ENCODE measurements at regions not wholly inside any gene's neighbourhood (a gene's known extent, or its start where the extent isn't known, plus 50 kb on each side); places are given as distances from the start of the nearest gene placed in this dataset.

DNA sequence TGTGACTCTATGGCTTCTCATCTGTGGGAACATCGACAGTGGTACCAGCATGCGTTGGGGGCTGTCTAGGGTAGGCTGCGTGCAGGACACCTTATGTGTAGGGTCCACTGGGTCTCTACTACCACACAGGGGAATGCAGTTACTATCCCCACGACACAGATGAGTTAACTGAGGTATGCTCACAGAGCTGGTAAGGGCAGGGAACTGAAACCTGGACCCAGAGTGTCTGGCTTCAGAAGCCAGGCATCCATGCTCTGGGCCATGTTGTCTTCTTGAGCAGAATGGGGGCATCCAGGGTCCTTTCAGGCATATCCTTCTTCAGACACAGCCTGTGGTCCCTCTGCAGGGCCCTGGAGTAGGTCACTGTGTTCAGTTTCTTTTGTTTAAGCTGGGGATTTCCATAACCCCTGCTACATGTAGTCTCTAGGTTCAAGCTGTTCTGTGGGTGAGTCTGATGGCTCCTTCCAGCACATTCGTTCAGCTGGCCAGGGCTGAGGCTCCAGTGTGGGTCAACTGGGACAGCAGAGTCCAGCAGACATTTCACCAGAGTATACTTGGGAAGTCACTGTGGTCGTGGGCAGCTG lies 148.8 kb downstream of the GADD45G start:
- Histone ChIP-seq H3K36me3 (ENCODE audit: control insufficient read depth in 2 of 2, insufficient read depth in 2 of 2, low read length in 1 of 2) (no peaks in the 10 kb centered on the region), H3K4me1 (ENCODE audit: control insufficient read depth in 2 of 2, insufficient read depth in 2 of 2, low read length in 1 of 2) (no peaks in the 10 kb centered on the region), H3K9me3 (ENCODE audit: control insufficient read depth in 2 of 2, insufficient read depth in 1 of 2, low read depth in 1 of 2, low read length in 1 of 2) (no peaks in the 10 kb centered on the region), H3K27ac (ENCODE audit: low read depth in 2 of 2, low read length in 1 of 2) (no peak overlapping the region), H3K4me3 (ENCODE audit: low read depth in 1 of 2, low read length in 2 of 2) (no peak overlapping the region), H3K27me3 (ENCODE audit: control insufficient read depth in 1 of 2, insufficient read depth in 2 of 2, low read length in 2 of 2) (no peaks in the 10 kb centered on the region)
- 83 to 85% methylated on average over 6 of the region's 6 CpGs for WGBS, 2 donors

DNA sequence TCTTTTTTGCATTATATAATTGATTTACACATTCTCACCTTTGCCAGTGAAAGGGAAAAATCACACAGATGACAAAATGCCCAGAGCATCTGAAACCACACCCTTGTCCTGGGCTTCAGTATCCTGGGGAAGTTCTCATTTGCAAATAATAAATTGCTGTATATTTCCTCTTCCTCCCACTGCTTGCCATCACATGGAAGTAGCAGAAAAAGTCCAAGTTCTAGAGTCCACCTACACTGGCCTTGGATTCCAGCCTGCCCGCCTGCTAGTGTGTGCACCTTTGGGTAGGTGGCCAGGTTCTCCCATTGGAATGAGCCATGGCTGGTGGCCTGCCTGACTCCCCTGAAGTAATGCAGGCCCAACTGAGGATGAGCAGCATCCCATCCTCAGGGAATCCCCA lies 149.4 kb downstream of the GADD45G start:
- no peak overlapping the region for H3K27ac ChIP-seq (ENCODE audit: low read depth in 2 of 2, low read length in 1 of 2)
- no peaks in the 10 kb centered on the region for H3K36me3 ChIP-seq (ENCODE audit: control insufficient read depth in 2 of 2, insufficient read depth in 2 of 2, low read length in 1 of 2)
- H3K9me3 ChIP-seq (ENCODE audit: control insufficient read depth in 2 of 2, insufficient read depth in 1 of 2, low read depth in 1 of 2, low read length in 1 of 2), result no peaks in the 10 kb centered on the region
- no peaks in the 10 kb centered on the region for H3K4me1 ChIP-seq (ENCODE audit: control insufficient read depth in 2 of 2, insufficient read depth in 2 of 2, low read length in 1 of 2)
- H3K27me3 ChIP-seq (ENCODE audit: control insufficient read depth in 1 of 2, insufficient read depth in 2 of 2, low read length in 2 of 2), result no peaks in the 10 kb centered on the region
- H3K4me3 ChIP-seq (ENCODE audit: low read depth in 1 of 2, low read length in 2 of 2), result no peak overlapping the region
- WGBS, 2 donors, result 91 to 95% methylated on average over 1 of the region's 1 CpG

- Histone ChIP-seq H3K36me3 (ENCODE audit: control insufficient read depth in 2 of 2, insufficient read depth in 2 of 2, low read length in 1 of 2) (no peaks in the 10 kb centered on the region), H3K27me3 (ENCODE audit: control insufficient read depth in 1 of 2, insufficient read depth in 2 of 2, low read length in 2 of 2) (no peaks in the 10 kb centered on the region), H3K27ac (ENCODE audit: low read depth in 2 of 2, low read length in 1 of 2) (no peak overlapping the region), H3K4me1 (ENCODE audit: control insufficient read depth in 2 of 2, insufficient read depth in 2 of 2, low read length in 1 of 2) (no peaks in the 10 kb centered on the region), H3K9me3 (ENCODE audit: control insufficient read depth in 2 of 2, insufficient read depth in 1 of 2, low read depth in 1 of 2, low read length in 1 of 2) (no peaks in the 10 kb centered on the region), H3K4me3 (ENCODE audit: low read depth in 1 of 2, low read length in 2 of 2) (no peak overlapping the region)
- WGBS, 2 donors, result 55 to 65% methylated on average over 9 of the region's 9 CpGs
These were observed 151.0 kb downstream of the GADD45G start for GRCh38 chr9:89755821-89756220.

DNA sequence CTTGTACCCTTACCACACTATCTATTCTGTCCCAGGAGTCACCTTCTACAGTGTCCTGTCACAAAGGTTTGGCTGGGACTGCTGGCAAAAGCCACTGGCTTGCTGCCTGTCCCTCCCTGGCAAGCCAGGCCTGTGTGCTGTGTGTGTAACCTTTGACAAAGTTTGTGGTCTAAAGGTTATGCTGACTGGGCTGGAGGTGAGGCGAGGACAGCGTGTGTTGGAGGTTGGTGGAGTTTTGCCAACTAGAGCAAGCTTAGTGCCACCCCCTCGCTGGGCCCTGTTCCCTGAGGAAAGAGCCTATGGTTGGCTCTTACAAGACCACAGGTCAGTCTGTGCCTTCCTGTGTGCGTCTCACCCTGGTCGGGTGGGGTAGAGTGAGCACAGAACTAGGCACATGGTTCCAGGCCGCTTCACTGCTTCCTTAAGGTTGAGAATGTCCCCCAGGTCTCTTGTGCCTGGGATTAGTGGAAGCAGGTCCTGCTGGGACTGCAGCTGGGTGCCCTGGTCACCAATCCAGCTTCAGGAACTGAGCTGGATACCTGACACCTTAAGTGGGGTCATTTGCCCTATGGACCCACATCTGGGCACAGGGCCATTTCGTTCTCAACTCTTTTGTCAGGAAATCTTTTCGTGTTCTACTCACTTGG lies 152.2 kb downstream of the GADD45G start:
- Histone ChIP-seq H3K36me3 (ENCODE audit: control insufficient read depth in 2 of 2, insufficient read depth in 2 of 2, low read length in 1 of 2) (no peaks in the 10 kb centered on the region), H3K4me1 (ENCODE audit: control insufficient read depth in 2 of 2, insufficient read depth in 2 of 2, low read length in 1 of 2) (no peaks in the 10 kb centered on the region), H3K27me3 (ENCODE audit: control insufficient read depth in 1 of 2, insufficient read depth in 2 of 2, low read length in 2 of 2) (no peaks in the 10 kb centered on the region), H3K4me3 (ENCODE audit: low read depth in 1 of 2, low read length in 2 of 2) (no peak overlapping the region), H3K27ac (ENCODE audit: low read depth in 2 of 2, low read length in 1 of 2) (no peak overlapping the region), H3K9me3 (ENCODE audit: control insufficient read depth in 2 of 2, insufficient read depth in 1 of 2, low read depth in 1 of 2, low read length in 1 of 2) (no peaks in the 10 kb centered on the region)
- 71 to 72% methylated on average over 8 of the region's 8 CpGs for WGBS, 2 donors

DNA sequence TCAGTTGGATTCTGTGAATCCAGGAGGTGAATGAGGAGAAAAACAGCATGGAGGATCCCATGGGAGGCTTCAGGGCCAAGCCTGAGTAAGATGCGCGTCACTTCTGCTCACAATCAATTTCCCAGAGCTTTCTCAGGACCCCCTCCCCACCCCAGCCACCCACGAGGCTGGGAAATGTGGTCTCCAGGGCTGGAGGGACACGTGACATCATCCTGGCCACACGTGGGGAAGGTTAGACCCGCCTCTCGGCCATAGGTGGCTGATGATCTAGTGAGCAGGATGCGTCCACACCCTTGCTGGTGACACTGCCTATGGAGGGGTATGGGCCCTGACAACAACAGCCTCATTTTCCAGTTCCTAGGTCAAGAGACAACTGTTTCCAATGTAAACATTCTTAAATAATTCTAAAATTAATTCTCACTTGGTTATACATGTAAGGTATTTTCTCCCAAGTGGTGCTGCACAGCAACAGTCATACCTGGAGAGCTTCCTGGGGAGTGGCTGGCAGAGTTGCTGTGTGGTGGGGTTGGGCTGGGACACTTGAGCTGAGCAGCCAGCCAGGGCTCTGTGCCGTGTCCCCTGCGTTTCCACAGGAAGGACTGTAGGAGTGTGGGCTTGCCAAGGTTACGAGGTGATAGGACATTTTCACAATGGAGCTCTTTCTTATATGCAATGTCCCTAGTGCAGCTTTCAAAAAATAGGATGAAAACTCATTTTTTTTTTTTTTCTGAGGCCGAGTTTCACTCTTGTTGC lies 153.1 kb downstream of the GADD45G start:
- Histone ChIP-seq H3K4me3 (ENCODE audit: low read depth in 1 of 2, low read length in 2 of 2) (no peak overlapping the region), H3K36me3 (ENCODE audit: control insufficient read depth in 2 of 2, insufficient read depth in 2 of 2, low read length in 1 of 2) (no peaks in the 10 kb centered on the region), H3K27ac (ENCODE audit: low read depth in 2 of 2, low read length in 1 of 2) (no peak overlapping the region), H3K9me3 (ENCODE audit: control insufficient read depth in 2 of 2, insufficient read depth in 1 of 2, low read depth in 1 of 2, low read length in 1 of 2) (no peaks in the 10 kb centered on the region), H3K27me3 (ENCODE audit: control insufficient read depth in 1 of 2, insufficient read depth in 2 of 2, low read length in 2 of 2) (no peaks in the 10 kb centered on the region), H3K4me1 (ENCODE audit: control insufficient read depth in 2 of 2, insufficient read depth in 2 of 2, low read length in 1 of 2) (no peaks in the 10 kb centered on the region)
- 81 to 87% methylated on average over 12 of the region's 12 CpGs for WGBS, 2 donors

GRCh38 chr9:89759572-89759971 lies 154.8 kb downstream of the GADD45G start:
- H3K27me3 ChIP-seq (ENCODE audit: control insufficient read depth in 1 of 2, insufficient read depth in 2 of 2, low read length in 2 of 2), result no peaks in the 10 kb centered on the region
- 63 to 72% methylated on average over 9 of the region's 9 CpGs for WGBS, 2 donors
- no peak overlapping the region for H3K4me3 ChIP-seq (ENCODE audit: low read depth in 1 of 2, low read length in 2 of 2)
- H3K9me3 ChIP-seq (ENCODE audit: control insufficient read depth in 2 of 2, insufficient read depth in 1 of 2, low read depth in 1 of 2, low read length in 1 of 2), result no peaks in the 10 kb centered on the region
- H3K36me3 ChIP-seq (ENCODE audit: control insufficient read depth in 2 of 2, insufficient read depth in 2 of 2, low read length in 1 of 2), result no peaks in the 10 kb centered on the region
- no peak overlapping the region for H3K27ac ChIP-seq (ENCODE audit: low read depth in 2 of 2, low read length in 1 of 2)
- H3K4me1 ChIP-seq (ENCODE audit: control insufficient read depth in 2 of 2, insufficient read depth in 2 of 2, low read length in 1 of 2), result no peaks in the 10 kb centered on the region

DNA sequence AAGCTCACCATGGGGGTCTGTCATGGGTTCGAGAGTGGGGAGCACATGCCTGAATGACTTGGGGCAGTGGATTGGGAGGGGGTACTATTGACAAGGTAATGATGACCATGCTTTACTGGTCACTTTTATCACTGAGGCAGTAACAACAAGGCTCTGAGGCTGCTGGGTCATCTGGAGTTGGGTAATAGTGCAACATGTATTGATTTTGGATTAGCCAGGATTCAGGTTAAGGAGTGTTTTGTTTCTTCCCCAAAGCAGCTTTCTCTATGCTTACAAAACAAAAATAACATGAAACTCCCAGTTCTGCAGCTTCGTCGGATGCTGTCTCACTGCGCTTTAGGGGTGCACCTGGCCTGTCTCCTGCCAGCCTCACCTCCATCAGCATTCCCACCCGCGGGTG lies 155.3 kb downstream of the GADD45G start:
- 93% methylated on average over 6 of the region's 6 CpGs for WGBS, 2 donors
- H3K36me3 ChIP-seq (ENCODE audit: control insufficient read depth in 2 of 2, insufficient read depth in 2 of 2, low read length in 1 of 2), result no peaks in the 10 kb centered on the region
- H3K4me1 ChIP-seq (ENCODE audit: control insufficient read depth in 2 of 2, insufficient read depth in 2 of 2, low read length in 1 of 2), result no peaks in the 10 kb centered on the region
- H3K4me3 ChIP-seq (ENCODE audit: low read depth in 1 of 2, low read length in 2 of 2), result no peak overlapping the region
- no peak overlapping the region for H3K27ac ChIP-seq (ENCODE audit: low read depth in 2 of 2, low read length in 1 of 2)
- no peaks in the 10 kb centered on the region for H3K27me3 ChIP-seq (ENCODE audit: control insufficient read depth in 1 of 2, insufficient read depth in 2 of 2, low read length in 2 of 2)
- H3K9me3 ChIP-seq (ENCODE audit: control insufficient read depth in 2 of 2, insufficient read depth in 1 of 2, low read depth in 1 of 2, low read length in 1 of 2), result no peaks in the 10 kb centered on the region

- Histone ChIP-seq H3K4me3 (ENCODE audit: low read depth in 1 of 2, low read length in 2 of 2) (no peak overlapping the region), H3K9me3 (ENCODE audit: control insufficient read depth in 2 of 2, insufficient read depth in 1 of 2, low read depth in 1 of 2, low read length in 1 of 2) (no peaks in the 10 kb centered on the region), H3K36me3 (ENCODE audit: control insufficient read depth in 2 of 2, insufficient read depth in 2 of 2, low read length in 1 of 2) (no peaks in the 10 kb centered on the region), H3K4me1 (ENCODE audit: control insufficient read depth in 2 of 2, insufficient read depth in 2 of 2, low read length in 1 of 2) (no peaks in the 10 kb centered on the region), H3K27me3 (ENCODE audit: control insufficient read depth in 1 of 2, insufficient read depth in 2 of 2, low read length in 2 of 2) (no peaks in the 10 kb centered on the region), H3K27ac (ENCODE audit: low read depth in 2 of 2, low read length in 1 of 2) (no peak overlapping the region)
- WGBS, 2 donors, result 84 to 88% methylated on average over 5 of the region's 5 CpGs
These were observed 159.4 kb downstream of the GADD45G start for GRCh38 chr9:89764217-89764616.

DNA sequence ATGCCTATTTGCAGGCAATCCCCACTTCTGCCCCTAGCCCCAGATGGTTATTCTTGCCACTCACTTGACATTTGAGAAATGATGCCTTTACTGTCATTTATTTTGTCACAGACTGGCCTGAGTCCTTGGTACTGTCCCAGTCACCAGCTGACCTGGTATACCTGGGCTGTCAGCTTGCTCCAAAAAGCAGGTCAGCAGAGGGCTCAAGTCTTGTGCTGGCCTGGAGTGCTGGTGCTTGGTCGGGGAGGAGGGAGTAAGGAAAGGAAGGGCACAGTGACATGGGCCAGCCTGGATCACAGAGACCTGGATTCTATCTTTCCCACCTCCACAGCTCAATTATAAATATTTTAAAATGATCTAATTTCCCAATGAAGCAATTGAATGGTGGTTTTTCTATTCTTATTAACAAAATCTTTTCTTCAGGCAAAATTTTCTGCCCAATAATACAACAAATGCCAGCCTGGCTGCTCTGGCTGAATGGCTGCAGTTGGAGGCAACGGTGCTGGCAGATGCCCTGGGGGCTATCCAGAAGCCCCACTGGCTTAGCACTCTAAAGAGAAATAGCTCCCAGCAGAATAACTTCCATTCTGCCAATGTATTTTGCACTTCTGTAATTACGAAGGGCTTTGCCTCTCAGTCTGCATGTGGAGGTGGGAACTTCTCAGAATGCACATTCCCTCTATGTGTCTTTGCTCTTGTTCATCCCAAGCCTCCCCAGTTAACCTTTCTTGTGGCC lies 160.6 kb downstream of the GADD45G start:
- Histone ChIP-seq H3K27me3 (ENCODE audit: control insufficient read depth in 1 of 2, insufficient read depth in 2 of 2, low read length in 2 of 2) (no peaks in the 10 kb centered on the region), H3K4me1 (ENCODE audit: control insufficient read depth in 2 of 2, insufficient read depth in 2 of 2, low read length in 1 of 2) (no peaks in the 10 kb centered on the region), H3K9me3 (ENCODE audit: control insufficient read depth in 2 of 2, insufficient read depth in 1 of 2, low read depth in 1 of 2, low read length in 1 of 2) (no peaks in the 10 kb centered on the region), H3K36me3 (ENCODE audit: control insufficient read depth in 2 of 2, insufficient read depth in 2 of 2, low read length in 1 of 2) (no peaks in the 10 kb centered on the region), H3K27ac (ENCODE audit: low read depth in 2 of 2, low read length in 1 of 2) (no peak overlapping the region), H3K4me3 (ENCODE audit: low read depth in 1 of 2, low read length in 2 of 2) (no peak overlapping the region)
- 76 to 83% methylated on average over 3 of the region's 3 CpGs for WGBS, 2 donors
